ENCODE measurements at regions not wholly inside any gene's neighbourhood (a gene's known extent, or its start where the extent isn't known, plus 50 kb on each side); places are given as distances from the start of the nearest gene placed in this dataset.
"Not testable (repeated sequence)": the region's sequence is repeated elsewhere in the genome, so short reads cannot be mapped to it uniquely, and the experiment has no call there.

GRCh38 chr15:99492716-99493115, 73.1 kb upstream of the MEF2A start:
- no peaks in the 10 kb centered on the region for H3K9me2 ChIP-seq (replicated peaks; ENCODE audit: low read depth, low read length)
- TF ChIP-seq CTCF (conservative IDR thresholded peaks at IDR 0.05; ENCODE audit: low read length) (no peak), EZH2phosphoT487 (IDR thresholded peaks at IDR 0.05; ENCODE audit: borderline replicate concordance) (no peak)
- H3F3A ChIP-seq (ENCODE audit: low read depth), result no peaks in the 10 kb centered on the region

GRCh38 chr15:99493461-99493860, 72.3 kb upstream of the MEF2A start:
- peaks cover 9% of the 10 kb centered on the region for H3K4me1 ChIP-seq (ENCODE audit: insufficient read depth, low read length, poor library complexity, severe bottlenecking)
- no peaks in the 10 kb centered on the region for H3K27me3 ChIP-seq (ENCODE audit: insufficient read depth, low read length, poor library complexity, severe bottlenecking)
- H3K9me2 ChIP-seq (replicated peaks; ENCODE audit: low read depth, low read length), result no peaks in the 10 kb centered on the region
- no peaks in the 10 kb centered on the region for H3F3A ChIP-seq (ENCODE audit: low read depth)
- H3K9ac ChIP-seq (ENCODE audit: low read depth, low read length, poor library complexity, severe bottlenecking), result no peak overlapping the region
- H2AFZ ChIP-seq (ENCODE audit: low read length), result no peak overlapping the region
- H3K79me2 ChIP-seq (ENCODE audit: insufficient read depth, low read length), result no peaks in the 10 kb centered on the region
- no peaks in the 10 kb centered on the region for H3K36me3 ChIP-seq (ENCODE audit: insufficient read depth, low read length)
- no peaks in the 10 kb centered on the region for H4K20me1 ChIP-seq (ENCODE audit: insufficient read depth, low read length, poor library complexity, severe bottlenecking)
- H3K4me2 ChIP-seq (ENCODE audit: low read depth, low read length, poor library complexity, severe bottlenecking), result no peak overlapping the region
- no peak for TF ChIP-seq EZH2phosphoT487 (IDR thresholded peaks at IDR 0.05; ENCODE audit: borderline replicate concordance)
- TF ChIP-seq CTCF (conservative IDR thresholded peaks at IDR 0.05; ENCODE audit: low read length), result no peak
- no peak overlapping the region for H3K4me3 ChIP-seq (ENCODE audit: low read length, poor library complexity, severe bottlenecking)
- no peaks in the 10 kb centered on the region for H3K9me3 ChIP-seq (ENCODE audit: insufficient read depth, low read depth, low read length)

More at GRCh38 chr15:99492716-99493115, 73.1 kb upstream of the MEF2A start:
- Histone ChIP-seq H3K4me3 (ENCODE audit: low read length, poor library complexity, severe bottlenecking) (no peak overlapping the region), H3K4me1 (ENCODE audit: insufficient read depth, low read length, poor library complexity, severe bottlenecking) (peaks cover 9% of the 10 kb centered on the region), H3K9me3 (ENCODE audit: insufficient read depth, low read depth, low read length) (no peaks in the 10 kb centered on the region), H3K36me3 (ENCODE audit: insufficient read depth, low read length) (no peaks in the 10 kb centered on the region), H2AFZ (ENCODE audit: low read length) (no peak overlapping the region), H3K27me3 (ENCODE audit: insufficient read depth, low read length, poor library complexity, severe bottlenecking) (no peaks in the 10 kb centered on the region), H4K20me1 (ENCODE audit: insufficient read depth, low read length, poor library complexity, severe bottlenecking) (no peaks in the 10 kb centered on the region), H3K79me2 (ENCODE audit: insufficient read depth, low read length) (no peaks in the 10 kb centered on the region), H3K9ac (ENCODE audit: low read depth, low read length, poor library complexity, severe bottlenecking) (no peak overlapping the region), H3K4me2 (ENCODE audit: low read depth, low read length, poor library complexity, severe bottlenecking) (no peak overlapping the region)

- H3K4me2 ChIP-seq (ENCODE audit: low read depth, low read length, poor library complexity, severe bottlenecking); H3K27me3 ChIP-seq (ENCODE audit: insufficient read depth, low read length, poor library complexity, severe bottlenecking); H3K9ac ChIP-seq (ENCODE audit: low read depth, low read length, poor library complexity, severe bottlenecking); H3F3A ChIP-seq (ENCODE audit: low read depth); H3K9me2 ChIP-seq (replicated peaks; ENCODE audit: low read depth, low read length); H3K36me3 ChIP-seq (ENCODE audit: insufficient read depth, low read length); H3K4me3 ChIP-seq (ENCODE audit: low read length, poor library complexity, severe bottlenecking); H3K9me3 ChIP-seq (ENCODE audit: insufficient read depth, low read depth, low read length); H2AFZ ChIP-seq (ENCODE audit: low read length); H3K79me2 ChIP-seq (ENCODE audit: insufficient read depth, low read length); H3K4me1 ChIP-seq (ENCODE audit: insufficient read depth, low read length, poor library complexity, severe bottlenecking); H4K20me1 ChIP-seq (ENCODE audit: insufficient read depth, low read length, poor library complexity, severe bottlenecking): not testable (repeated sequence)
These were observed 71.1 kb upstream of the MEF2A start for GRCh38 chr15:99494536-99495233.
